ENCODE measurements at regions not wholly inside any gene's neighbourhood (a gene's known extent, or its start where the extent isn't known, plus 50 kb on each side); places are given as distances from the start of the nearest gene placed in this dataset.

GRCh38 chr9:91055845-91056244 lies 254.2 kb downstream of the SYK start:
- no peak for TF ChIP-seq CTCF (IDR thresholded peaks at IDR 0.05; ENCODE audit: insufficient read depth, low read length)
- TF ChIP-seq, protein P1, sequence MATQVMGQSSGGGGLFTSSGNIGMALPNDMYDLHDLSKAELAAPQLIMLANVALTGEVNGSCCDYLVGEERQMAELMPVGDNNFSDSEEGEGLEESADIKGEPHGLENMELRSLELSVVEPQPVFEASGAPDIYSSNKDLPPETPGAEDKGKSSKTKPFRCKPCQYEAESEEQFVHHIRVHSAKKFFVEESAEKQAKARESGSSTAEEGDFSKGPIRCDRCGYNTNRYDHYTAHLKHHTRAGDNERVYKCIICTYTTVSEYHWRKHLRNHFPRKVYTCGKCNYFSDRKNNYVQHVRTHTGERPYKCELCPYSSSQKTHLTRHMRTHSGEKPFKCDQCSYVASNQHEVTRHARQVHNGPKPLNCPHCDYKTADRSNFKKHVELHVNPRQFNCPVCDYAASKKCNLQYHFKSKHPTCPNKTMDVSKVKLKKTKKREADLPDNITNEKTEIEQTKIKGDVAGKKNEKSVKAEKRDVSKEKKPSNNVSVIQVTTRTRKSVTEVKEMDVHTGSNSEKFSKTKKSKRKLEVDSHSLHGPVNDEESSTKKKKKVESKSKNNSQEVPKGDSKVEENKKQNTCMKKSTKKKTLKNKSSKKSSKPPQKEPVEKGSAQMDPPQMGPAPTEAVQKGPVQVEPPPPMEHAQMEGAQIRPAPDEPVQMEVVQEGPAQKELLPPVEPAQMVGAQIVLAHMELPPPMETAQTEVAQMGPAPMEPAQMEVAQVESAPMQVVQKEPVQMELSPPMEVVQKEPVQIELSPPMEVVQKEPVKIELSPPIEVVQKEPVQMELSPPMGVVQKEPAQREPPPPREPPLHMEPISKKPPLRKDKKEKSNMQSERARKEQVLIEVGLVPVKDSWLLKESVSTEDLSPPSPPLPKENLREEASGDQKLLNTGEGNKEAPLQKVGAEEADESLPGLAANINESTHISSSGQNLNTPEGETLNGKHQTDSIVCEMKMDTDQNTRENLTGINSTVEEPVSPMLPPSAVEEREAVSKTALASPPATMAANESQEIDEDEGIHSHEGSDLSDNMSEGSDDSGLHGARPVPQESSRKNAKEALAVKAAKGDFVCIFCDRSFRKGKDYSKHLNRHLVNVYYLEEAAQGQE (IDR thresholded peaks at IDR 0.05; ENCODE audit: insufficient replicate concordance, low read depth): no peak
- no peak for TF ChIP-seq POLR2AphosphoS5 (IDR thresholded peaks at IDR 0.05; ENCODE audit: low read depth)
- no peak for TF ChIP-seq SPI1 (IDR thresholded peaks at IDR 0.05; ENCODE audit: borderline replicate concordance, low read depth)

Data from HL-60 (cell line).